Sigmoid colon (tissue), 4 donors: ENCODE measurements at regions not wholly inside any gene's neighbourhood (a gene's known extent, or its start where the extent isn't known, plus 50 kb on each side); places are given as distances from the start of the nearest gene placed in this dataset.

ENCODE experiments used
- EP300 ChIP-seq, 4 donors: sonication (generic); formaldehyde crosslinking; IDR thresholded peaks; one replicate each; pipeline ENCODE4 v1.6.1; 2017; ENCODE audit warnings: antibody characterized with exemption in 4 of 4
- POLR2A ChIP-seq, 2 donors: fragments of 450-650 bp; IDR thresholded peaks; one replicate each; pipeline ENCODE4 v1.6.1; 2016; ENCODE audit warnings: antibody characterized with exemption in 2 of 2, mild to moderate bottlenecking in 2 of 2, moderate library complexity in 2 of 2
- POLR2AphosphoS5 ChIP-seq, 4 donors: sonication (generic); formaldehyde crosslinking; IDR thresholded peaks; one replicate each; pipeline ENCODE4 v1.6.1; 2017; ENCODE audit warnings: antibody characterized with exemption in 4 of 4
- TF ChIP-seq, protein P1 (sequence below), 4 experiments: fragments of 450-650 bp in 3 of 4; fragments of 200-600 bp in 1 of 4; IDR thresholded peaks; one replicate each; pipeline ENCODE4 v1.5.1; 2016 to 2019; ENCODE audit warnings: antibody characterized with exemption in 4 of 4, mild to moderate bottlenecking in 3 of 4, moderate library complexity in 2 of 4

DNA sequence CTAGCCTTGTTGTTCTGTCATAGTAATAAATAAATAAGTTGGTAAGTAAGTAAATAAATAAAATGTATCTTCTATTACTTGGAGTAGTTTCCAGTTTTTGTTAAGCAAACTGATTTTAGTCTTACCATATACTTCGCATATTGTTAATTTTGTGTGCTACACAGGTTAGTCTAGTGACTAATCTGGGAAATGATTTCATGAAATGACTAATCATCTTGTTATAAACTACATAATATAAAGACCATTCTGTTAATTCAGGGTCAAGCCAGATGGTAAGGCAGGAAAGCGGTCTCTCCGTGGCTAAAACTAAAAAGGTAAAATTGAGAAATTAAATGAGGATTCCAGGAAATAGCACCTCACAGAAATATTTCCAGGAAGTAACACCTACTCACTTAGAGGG lies 58.5 kb upstream of the FOXP2 start:
- TF ChIP-seq, protein P1, sequence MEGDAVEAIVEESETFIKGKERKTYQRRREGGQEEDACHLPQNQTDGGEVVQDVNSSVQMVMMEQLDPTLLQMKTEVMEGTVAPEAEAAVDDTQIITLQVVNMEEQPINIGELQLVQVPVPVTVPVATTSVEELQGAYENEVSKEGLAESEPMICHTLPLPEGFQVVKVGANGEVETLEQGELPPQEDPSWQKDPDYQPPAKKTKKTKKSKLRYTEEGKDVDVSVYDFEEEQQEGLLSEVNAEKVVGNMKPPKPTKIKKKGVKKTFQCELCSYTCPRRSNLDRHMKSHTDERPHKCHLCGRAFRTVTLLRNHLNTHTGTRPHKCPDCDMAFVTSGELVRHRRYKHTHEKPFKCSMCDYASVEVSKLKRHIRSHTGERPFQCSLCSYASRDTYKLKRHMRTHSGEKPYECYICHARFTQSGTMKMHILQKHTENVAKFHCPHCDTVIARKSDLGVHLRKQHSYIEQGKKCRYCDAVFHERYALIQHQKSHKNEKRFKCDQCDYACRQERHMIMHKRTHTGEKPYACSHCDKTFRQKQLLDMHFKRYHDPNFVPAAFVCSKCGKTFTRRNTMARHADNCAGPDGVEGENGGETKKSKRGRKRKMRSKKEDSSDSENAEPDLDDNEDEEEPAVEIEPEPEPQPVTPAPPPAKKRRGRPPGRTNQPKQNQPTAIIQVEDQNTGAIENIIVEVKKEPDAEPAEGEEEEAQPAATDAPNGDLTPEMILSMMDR (IDR thresholded peaks at IDR 0.05): no peak
- TF ChIP-seq POLR2AphosphoS5 (IDR thresholded peaks at IDR 0.05) (no peak), POLR2A (IDR thresholded peaks at IDR 0.05) (no peak), EP300 (IDR thresholded peaks at IDR 0.05) (no peak)
